ENCODE measurements at regions not wholly inside any gene's neighbourhood (a gene's known extent, or its start where the extent isn't known, plus 50 kb on each side); places are given as distances from the start of the nearest gene placed in this dataset.

GRCh38 chr11:97072420-97072819, 682.6 kb downstream of the JRKL start:
- no peak for TF ChIP-seq RAD21 (IDR thresholded peaks at IDR 0.05; ENCODE audit: low read length)
- no peak for TF ChIP-seq EP300 (IDR thresholded peaks at IDR 0.05; ENCODE audit: borderline replicate concordance in 1 of 2, low read depth in 1 of 2, low read length in 1 of 2)
- no peak for TF ChIP-seq GABPA (IDR thresholded peaks at IDR 0.05; ENCODE audit: low read depth)

Data from SK-N-SH (cell line).